DOHH2 (cell line): ENCODE measurements at regions not wholly inside any gene's neighbourhood (a gene's known extent, or its start where the extent isn't known, plus 50 kb on each side); places are given as distances from the start of the nearest gene placed in this dataset.

ENCODE experiments used
- EZH2phosphoT487 ChIP-seq: fragments of 200-600 bp; sonication (generic); IDR thresholded peaks from 2 replicates; pipeline ENCODE4 v1.6.1; 2017; ENCODE audit warnings: borderline replicate concordance, mild to moderate bottlenecking, antibody characterized with exemption, low read length, moderate library complexity, mixed read lengths
- TF ChIP-seq, protein P1 (sequence below): fragments of 200-600 bp; sonication (generic); IDR thresholded peaks from one replicate; pipeline ENCODE4 v1.5.1; 2014; ENCODE audit warnings: antibody characterized with exemption, mild to moderate bottlenecking, low read depth, low read length; ENCODE audit not compliant: poor library complexity, severe bottlenecking

DNA sequence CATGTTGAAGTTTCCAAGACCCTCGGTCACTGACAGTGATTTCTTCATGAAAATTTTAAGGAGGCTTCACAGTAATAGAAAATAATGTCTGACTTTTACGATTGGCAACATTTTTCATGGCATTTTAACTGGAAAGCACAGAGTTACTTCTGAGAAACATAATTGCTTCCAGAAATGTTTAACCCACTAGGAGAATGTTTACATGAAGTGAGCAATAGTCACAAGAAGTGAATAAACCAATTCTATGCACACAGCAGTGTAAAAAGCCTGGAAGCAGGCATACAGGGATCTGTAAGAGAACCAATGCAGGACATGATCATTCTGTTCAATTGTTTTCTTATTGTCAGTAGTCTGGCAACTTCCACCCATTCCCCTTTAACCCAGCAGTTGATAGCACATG is 316.2 kb upstream of the CXADR start:
- TF ChIP-seq, protein P1, sequence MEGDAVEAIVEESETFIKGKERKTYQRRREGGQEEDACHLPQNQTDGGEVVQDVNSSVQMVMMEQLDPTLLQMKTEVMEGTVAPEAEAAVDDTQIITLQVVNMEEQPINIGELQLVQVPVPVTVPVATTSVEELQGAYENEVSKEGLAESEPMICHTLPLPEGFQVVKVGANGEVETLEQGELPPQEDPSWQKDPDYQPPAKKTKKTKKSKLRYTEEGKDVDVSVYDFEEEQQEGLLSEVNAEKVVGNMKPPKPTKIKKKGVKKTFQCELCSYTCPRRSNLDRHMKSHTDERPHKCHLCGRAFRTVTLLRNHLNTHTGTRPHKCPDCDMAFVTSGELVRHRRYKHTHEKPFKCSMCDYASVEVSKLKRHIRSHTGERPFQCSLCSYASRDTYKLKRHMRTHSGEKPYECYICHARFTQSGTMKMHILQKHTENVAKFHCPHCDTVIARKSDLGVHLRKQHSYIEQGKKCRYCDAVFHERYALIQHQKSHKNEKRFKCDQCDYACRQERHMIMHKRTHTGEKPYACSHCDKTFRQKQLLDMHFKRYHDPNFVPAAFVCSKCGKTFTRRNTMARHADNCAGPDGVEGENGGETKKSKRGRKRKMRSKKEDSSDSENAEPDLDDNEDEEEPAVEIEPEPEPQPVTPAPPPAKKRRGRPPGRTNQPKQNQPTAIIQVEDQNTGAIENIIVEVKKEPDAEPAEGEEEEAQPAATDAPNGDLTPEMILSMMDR: no peak
- no peak for TF ChIP-seq EZH2phosphoT487
